Non-pigmented ciliary epithelial cell (primary cell): ENCODE measurements at regions not wholly inside any gene's neighbourhood (a gene's known extent, or its start where the extent isn't known, plus 50 kb on each side); places are given as distances from the start of the nearest gene placed in this dataset.

Experiments
- DNase-seq: peaks from one replicate; pipeline ENCODE4 v3.0.0-alpha.2; 2010; ENCODE audit warnings: low read depth

DNA sequence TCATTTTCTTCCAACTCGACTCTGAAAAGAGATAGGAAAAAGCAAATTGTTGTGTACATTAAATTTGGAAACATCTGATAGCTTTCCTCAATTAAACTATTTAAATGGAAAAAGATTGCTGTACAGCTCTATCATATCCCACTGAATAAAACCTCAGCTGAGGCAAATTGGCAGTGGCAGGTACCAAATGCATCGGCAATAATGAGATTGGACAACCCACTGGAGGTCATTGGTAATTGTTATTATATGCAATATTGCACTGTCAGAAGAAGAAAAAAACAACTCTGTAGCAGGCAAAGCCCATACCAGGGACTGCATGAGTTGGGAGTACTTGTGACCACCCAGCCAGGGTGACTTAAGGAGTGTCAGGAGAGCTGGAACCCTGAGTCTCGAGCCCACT lies 291.6 kb upstream of the SKOR2 start:
- DNase-seq, result no peak

- DNase-seq, result no peak
Observed at GRCh38 chr18:47542551-47542950, 291.1 kb upstream of the SKOR2 start.

DNA sequence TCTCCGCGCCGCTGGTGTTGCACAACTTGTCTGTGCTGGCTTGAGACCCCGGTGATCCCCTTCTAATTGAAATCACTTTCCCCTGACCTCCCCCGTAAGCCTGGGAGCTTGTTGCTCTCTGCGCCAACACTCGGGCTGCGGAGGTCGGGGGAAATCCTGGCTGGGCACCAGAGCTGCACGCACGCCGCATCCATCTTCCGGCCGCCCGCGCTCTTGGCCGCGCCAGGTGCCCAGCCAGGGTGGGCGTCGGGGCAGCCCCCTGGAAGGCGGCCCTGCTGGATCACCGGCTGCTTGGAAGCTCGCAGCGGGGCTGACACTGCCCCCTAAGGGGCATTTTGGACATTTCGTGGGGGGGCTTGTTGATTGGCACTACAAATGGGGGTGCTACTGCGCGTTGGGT lies 280.3 kb upstream of the SKOR2 start:
- no peak for DNase-seq

DNA sequence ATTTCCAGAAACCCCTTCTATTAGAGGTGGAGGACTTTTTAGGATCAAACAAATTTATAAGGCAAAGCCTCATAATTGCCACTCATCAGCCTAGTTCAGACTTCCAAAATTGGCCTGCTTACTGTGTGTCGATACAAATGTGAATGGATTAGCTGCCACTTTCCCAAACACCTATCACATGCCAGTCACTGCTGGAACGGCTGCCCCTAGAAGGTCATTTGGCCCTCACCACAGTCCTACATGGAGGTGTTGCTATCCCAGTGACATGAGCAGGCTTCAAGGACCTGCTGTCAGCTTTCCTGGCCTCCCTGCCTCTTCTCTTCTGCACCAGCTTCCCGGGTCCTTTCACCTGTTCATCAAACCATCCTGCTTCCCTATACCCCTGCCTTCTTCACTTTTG lies 279.2 kb upstream of the SKOR2 start:
- DNase-seq, result no peak

DNA sequence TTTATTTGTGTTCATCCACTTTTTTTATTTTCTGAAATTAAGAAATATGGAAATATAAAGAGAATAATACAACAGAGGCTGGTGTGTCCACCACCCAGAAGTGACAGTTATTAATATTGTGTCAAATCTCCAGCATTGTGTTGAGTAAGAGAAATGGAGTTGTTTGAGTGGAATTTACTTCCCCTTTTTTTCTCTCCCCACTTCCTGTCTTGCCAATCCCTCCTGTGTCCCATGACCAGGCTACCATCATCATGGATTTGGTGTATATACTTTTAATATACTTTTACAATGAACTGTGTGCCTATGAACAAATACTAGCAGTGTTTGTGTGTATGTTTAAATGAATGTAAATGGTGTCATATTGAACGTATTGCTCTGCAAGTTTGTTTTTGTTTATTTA lies 276.9 kb upstream of the SKOR2 start:
- no peak for DNase-seq

DNA sequence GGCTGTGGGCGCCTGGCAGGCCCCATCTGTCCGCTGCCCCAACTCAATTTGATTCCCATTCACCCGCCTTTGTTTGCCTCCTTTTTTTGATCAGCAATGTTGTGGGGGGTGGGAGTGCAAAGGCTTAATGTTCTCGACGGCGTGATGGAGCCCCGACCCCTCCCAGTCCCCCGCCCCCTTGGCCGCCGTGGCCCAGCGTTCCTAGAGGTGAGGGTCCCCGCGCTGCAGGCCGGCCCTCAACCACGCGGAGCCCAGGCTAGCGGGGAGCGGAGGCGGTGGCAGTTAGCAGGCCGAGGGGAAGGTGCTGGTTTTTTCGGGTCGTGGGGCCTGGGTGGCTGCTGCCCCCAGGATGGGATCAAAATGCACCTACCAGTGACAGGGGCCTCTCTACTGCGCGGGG lies 274.7 kb upstream of the SKOR2 start:
- no peak for DNase-seq

DNA sequence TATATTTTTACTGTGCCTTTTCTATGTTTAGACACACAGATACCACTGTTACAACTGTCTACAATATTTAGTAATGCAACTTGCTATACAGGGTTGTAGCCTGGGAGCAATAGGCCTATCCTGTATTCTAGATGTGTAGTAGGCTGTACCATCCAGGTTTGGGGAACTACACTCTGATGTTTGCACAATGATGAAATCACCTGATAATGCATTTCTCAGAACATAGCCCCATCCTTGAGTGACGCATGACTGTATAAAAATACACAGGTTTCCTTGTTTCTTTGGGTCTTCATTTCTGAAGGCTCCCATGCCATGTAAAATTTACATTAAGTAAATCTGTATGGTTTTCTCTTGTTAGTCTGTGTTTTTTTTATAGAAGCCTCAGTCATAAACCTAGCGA lies 270.9 kb upstream of the SKOR2 start:
- no peak for DNase-seq

- DNase-seq, result no peak
Observed at GRCh38 chr18:47520263-47520662, 268.8 kb upstream of the SKOR2 start.

- DNase-seq, result no peak
Observed at GRCh38 chr18:47519706-47520105, 268.2 kb upstream of the SKOR2 start.

DNA sequence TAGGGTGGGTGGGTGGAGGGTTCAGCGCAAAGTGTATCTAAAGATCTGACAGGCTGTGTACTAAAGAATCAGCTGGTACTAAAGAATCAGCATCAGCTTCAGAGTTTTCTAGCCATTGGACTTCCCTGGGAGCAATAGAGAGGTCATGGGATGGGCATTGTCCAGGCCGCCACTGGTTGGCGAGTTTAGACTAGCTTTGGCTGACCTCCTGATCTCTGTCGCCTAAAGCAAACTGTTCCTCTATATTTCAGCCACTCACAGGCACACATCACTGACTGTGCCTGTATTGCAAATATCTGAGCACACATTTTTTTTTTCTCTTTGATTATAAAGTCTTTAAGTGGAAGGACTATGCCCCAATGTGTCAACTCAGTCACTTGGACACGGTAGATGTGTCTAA lies 267.8 kb upstream of the SKOR2 start:
- DNase-seq, result no peak

DNA sequence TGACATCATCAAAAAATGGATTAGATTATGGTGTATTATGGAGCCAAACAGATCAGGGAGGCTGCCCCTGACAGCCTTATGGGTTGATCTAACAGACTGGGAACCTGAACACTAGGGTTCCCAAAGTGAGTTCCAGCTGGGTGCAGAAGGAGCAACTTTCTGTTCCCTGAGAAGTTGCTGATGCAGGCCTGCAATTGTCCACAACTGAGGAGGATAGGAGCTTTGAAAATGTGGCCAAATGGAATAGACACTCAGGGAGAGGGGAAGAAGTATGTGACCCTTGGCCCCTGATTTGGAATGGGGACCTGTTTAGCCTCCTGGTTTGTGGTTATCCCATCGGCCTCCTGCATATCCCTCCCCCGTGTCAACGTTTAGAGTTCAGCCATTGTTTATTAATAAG lies 262.2 kb upstream of the SKOR2 start:
- DNase-seq, result no peak

GRCh38 chr18:47512726-47513435 lies 261.4 kb upstream of the SKOR2 start:
- no peak for DNase-seq

GRCh38 chr18:47512056-47512455 lies 260.6 kb upstream of the SKOR2 start:
- no peak for DNase-seq

- no peak for DNase-seq
Observed at GRCh38 chr18:47510831-47511230, 259.4 kb upstream of the SKOR2 start.

- no peak for DNase-seq
Observed at GRCh38 chr18:47507651-47508050, 256.2 kb upstream of the SKOR2 start.

- no peak for DNase-seq
Observed at GRCh38 chr18:47506897-47507296, 255.4 kb upstream of the SKOR2 start.

DNA sequence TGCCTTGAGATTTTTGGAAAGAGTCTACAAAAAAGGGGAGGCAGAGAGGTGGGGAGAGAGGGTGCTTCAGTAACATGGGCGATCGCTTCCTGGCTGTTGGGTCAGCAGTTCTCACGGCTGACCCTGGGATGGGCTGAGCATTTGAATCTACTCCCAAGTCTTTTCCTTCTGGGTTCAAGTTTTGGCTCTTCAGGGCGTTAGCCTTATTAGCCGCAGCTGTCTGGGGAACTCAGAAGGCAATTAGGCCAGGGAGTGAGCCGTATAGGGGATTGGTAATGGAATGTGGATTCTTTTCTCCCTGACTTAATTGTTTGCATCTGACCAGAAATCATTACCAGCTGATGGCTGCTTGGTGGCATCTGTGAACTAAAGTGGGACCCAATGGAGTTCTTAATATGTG lies 250.5 kb upstream of the SKOR2 start:
- DNase-seq, result no peak

GRCh38 chr18:47500930-47501329 lies 249.5 kb upstream of the SKOR2 start:
- DNase-seq, result no peak

DNA sequence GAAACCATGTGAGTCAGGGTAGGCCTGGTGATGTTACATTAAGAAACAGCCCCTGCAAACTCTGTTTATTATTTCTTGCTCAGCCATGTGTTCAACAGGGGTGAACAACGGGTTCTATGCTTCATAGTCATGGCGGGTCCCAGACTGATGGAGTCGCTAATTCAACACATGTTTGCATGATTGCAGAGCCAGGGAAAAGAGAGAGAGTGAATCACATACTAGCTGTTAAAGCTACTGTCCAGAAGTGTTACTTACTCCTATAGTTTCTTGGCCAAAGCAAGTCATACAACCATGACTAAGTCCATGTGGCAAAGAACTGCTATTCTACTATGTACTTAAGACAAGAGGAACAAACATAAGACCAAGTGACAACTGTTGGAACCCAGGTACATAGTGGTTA lies 241.2 kb upstream of the SKOR2 start:
- no peak for DNase-seq

DNA sequence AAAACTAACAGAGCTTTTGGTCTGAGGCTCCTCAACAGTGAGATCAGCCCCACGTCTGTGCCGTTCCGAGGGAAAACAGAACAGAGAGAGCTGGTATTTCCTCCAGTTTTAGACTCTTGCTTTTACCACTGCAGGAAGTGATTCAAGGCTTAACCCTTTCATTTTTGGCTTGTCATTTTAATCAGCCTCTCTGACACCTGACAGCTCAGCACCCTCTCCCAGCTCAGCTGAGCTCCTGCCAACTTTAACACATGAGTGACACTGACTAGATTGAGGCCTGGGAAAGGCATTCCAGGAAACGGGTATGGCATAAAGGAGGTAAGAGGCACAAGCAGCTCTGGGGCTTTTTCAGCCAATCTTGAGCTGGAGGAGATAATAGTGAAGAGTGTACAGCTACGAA lies 239.4 kb upstream of the SKOR2 start:
- DNase-seq, result no peak

DNA sequence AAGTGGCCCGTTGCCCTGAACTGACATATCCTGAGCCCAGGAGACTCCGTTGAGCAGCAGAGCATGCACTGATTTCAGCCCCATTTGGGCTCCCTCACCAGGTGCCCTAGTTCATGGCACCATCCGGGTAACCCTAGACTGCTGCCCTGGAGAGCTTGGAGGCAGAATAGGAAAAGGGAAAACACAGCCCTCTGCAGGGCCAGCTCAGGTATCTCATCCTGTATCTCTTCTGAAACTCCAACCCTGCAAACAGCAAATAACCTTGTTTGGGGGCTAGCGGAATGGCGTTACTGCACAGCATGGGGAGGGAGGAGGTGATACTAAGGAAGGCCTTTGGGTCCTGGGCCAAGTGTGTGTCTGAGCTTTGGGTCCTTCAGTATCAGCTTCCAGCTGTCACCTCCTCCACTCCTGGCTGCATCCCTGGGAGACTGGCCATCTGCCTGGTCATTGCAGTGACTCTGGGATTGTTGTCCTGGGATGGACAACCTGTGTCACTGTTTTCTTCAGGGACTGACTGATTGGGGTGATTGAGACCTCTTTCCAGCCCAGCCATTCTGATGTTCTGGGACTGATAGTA lies 233.8 kb upstream of the SKOR2 start:
- no peak for DNase-seq

- no peak for DNase-seq
Observed at GRCh38 chr18:47484068-47484467, 232.6 kb upstream of the SKOR2 start.

GRCh38 chr18:47480166-47480565 lies 228.7 kb upstream of the SKOR2 start:
- no peak for DNase-seq

- no peak for DNase-seq
Observed at GRCh38 chr18:47471784-47472183, 220.3 kb upstream of the SKOR2 start.
